GM23338 (cell line): ENCODE measurements at regions not wholly inside any gene's neighbourhood (a gene's known extent, or its start where the extent isn't known, plus 50 kb on each side); places are given as distances from the start of the nearest gene placed in this dataset.

Source experiments
- ATAC-seq: fragments of 200-7000 bp; cut with Tn5 transposase; 3 replicates; pipeline ENCODE4 v1.9.1; 2020
- DNase-seq: peaks from one replicate; pipeline ENCODE4 v3.0.0-alpha.2; 2015; ENCODE audit warnings: low spot score
- H2AFZ ChIP-seq: fragments of 200-600 bp; sonication (generic); 2 replicates; pipeline ENCODE4 v1.8.0; 2016; ENCODE audit warnings: antibody characterized with exemption, mild to moderate bottlenecking, moderate library complexity
- H3F3A ChIP-seq: fragments of 200-600 bp; sonication (generic); replicated peaks from 2 replicates; pipeline ENCODE4 v1.8.0; 2017; ENCODE audit warnings: antibody characterized with exemption, mixed run types, low read depth
- H3K27ac ChIP-seq: fragments of 200-600 bp; sonication (generic); 2 replicates; pipeline ENCODE4 v1.6.1; 2016; ENCODE audit warnings: low read depth
- H3K27me3 ChIP-seq: fragments of 200-600 bp; sonication (generic); 2 replicates; pipeline ENCODE4 v1.8.0; 2016; ENCODE audit warnings: mild to moderate bottlenecking, mixed run types, moderate library complexity; ENCODE audit not compliant: insufficient read depth
- H3K36me3 ChIP-seq: fragments of 200-600 bp; sonication (generic); 2 replicates; pipeline ENCODE4 v1.8.0; 2016; ENCODE audit warnings: mild to moderate bottlenecking; ENCODE audit not compliant: insufficient read depth
- H3K4me1 ChIP-seq: fragments of 200-600 bp; sonication (generic); 2 replicates; pipeline ENCODE4 v1.8.0; 2016; ENCODE audit warnings: mild to moderate bottlenecking, moderate library complexity; ENCODE audit not compliant: insufficient read depth
- H3K4me2 ChIP-seq: fragments of 200-600 bp; sonication (generic); 2 replicates; pipeline ENCODE4 v1.7.1; 2017; ENCODE audit warnings: mixed run types
- H3K4me3 ChIP-seq: fragments of 200-600 bp; sonication (generic); 2 replicates; pipeline ENCODE4 v1.6.1; 2016; ENCODE audit warnings: mixed run types
- H3K79me2 ChIP-seq: fragments of 200-600 bp; sonication (generic); replicated peaks from 2 replicates; pipeline ENCODE4 v1.8.0; 2017; ENCODE audit warnings: mild to moderate bottlenecking; ENCODE audit not compliant: insufficient read depth
- H3K9me2 ChIP-seq: fragments of 200-600 bp; sonication (generic); 2 replicates; pipeline ENCODE4 v1.8.0; 2017; ENCODE audit not compliant: insufficient read depth
- H4K20me1 ChIP-seq: fragments of 200-600 bp; sonication (generic); replicated peaks from 2 replicates; pipeline ENCODE4 v1.8.0; 2017; ENCODE audit warnings: mild to moderate bottlenecking; ENCODE audit not compliant: insufficient read depth
- H3K27ac Mint-ChIP-seq: 2 replicates; pipeline ENCODE4 v1.8.0; 2020; ENCODE audit warnings: inconsistent platforms, mild to moderate bottlenecking, moderate library complexity, mixed read lengths
- H3K27me3 Mint-ChIP-seq: 3 replicates; pipeline ENCODE4 v1.8.0; 2022; ENCODE audit warnings: low read depth, mild to moderate bottlenecking, moderate library complexity, mixed read lengths, inconsistent platforms; ENCODE audit not compliant: insufficient read depth, poor library complexity
- H3K36me3 Mint-ChIP-seq: 3 replicates; pipeline ENCODE4 v1.8.0; 2021; ENCODE audit warnings: low read depth, mild to moderate bottlenecking, inconsistent platforms, moderate library complexity, mixed read lengths
- H3K4me1 Mint-ChIP-seq: 3 replicates; pipeline ENCODE4 v1.8.0; 2020; ENCODE audit warnings: mild to moderate bottlenecking, inconsistent platforms, mixed read lengths
- H3K4me3 Mint-ChIP-seq: 3 replicates; pipeline ENCODE4 v1.8.0; 2021; ENCODE audit warnings: moderate library complexity, mild to moderate bottlenecking, inconsistent platforms, mixed read lengths
- H3K9me3 Mint-ChIP-seq: 3 replicates; pipeline ENCODE4 v1.8.0; 2020; ENCODE audit warnings: moderate library complexity, mild to moderate bottlenecking, inconsistent platforms, mixed read lengths
- ETS1 ChIP-seq: IDR thresholded peaks from 2 replicates; pipeline ENCODE4 v1.6.1; 2016; ENCODE audit warnings: antibody characterized with exemption
- EZH2 ChIP-seq: fragments of 200-600 bp; sonication (generic); IDR thresholded peaks from one replicate; pipeline ENCODE4 v1.8.0; 2017; ENCODE audit warnings: antibody characterized with exemption, mild to moderate bottlenecking, low read depth; ENCODE audit not compliant: unreplicated experiment
- JUNB ChIP-seq: IDR thresholded peaks from one replicate; pipeline ENCODE4 v1.6.1; 2016; ENCODE audit warnings: antibody characterized with exemption; ENCODE audit not compliant: unreplicated experiment
- NANOG ChIP-seq: IDR thresholded peaks from 2 replicates; pipeline ENCODE4 v1.6.1; 2016; ENCODE audit warnings: antibody characterized with exemption, borderline replicate concordance
- STAT1 ChIP-seq: IDR thresholded peaks from one replicate; pipeline ENCODE4 v1.6.1; 2016; ENCODE audit warnings: antibody characterized with exemption; ENCODE audit not compliant: unreplicated experiment
- ZNF331 ChIP-seq: fragments of 250-450 bp; sonication (Bioruptor Pico); IDR thresholded peaks from 2 replicates; pipeline ENCODE4 v1.5.0; 2020; ENCODE audit warnings: low read depth, mild to moderate bottlenecking, moderate library complexity
- ZNF462 ChIP-seq: fragments of 250-450 bp; sonication (Bioruptor Pico); IDR thresholded peaks from 2 replicates; pipeline ENCODE4 v1.5.0; 2020; ENCODE audit warnings: mild to moderate bottlenecking, moderate library complexity

GRCh38 chr9:134560654-134561053 lies 80.9 kb upstream of the COL5A1 start:
- no peak overlapping the region for H3K27ac Mint-ChIP-seq
- no peaks in the 10 kb centered on the region for H4K20me1 ChIP-seq
- H3K27me3 ChIP-seq: no peaks in the 10 kb centered on the region
- H2AFZ ChIP-seq: no peak overlapping the region
- 0 out of 2 replicates have a peak, but pooled peaks cover 8% of the 10 kb centered on the region for H3K9me2 ChIP-seq
- H3K27me3 Mint-ChIP-seq: peaks cover 5% of the 10 kb centered on the region
- no peaks in the 10 kb centered on the region for H3K36me3 ChIP-seq
- no peak overlapping the region for H3K4me2 ChIP-seq
- no peaks in the 10 kb centered on the region for H3F3A ChIP-seq
- H3K4me3 ChIP-seq: no peak overlapping the region
- no peak overlapping the region for H3K27ac ChIP-seq
- no peaks in the 10 kb centered on the region for H3K79me2 ChIP-seq
- no peak for TF ChIP-seq NANOG
- no peak for TF ChIP-seq JUNB
- TF ChIP-seq ZNF462 (CRISPR knock-in tag): no peak
- no peak for TF ChIP-seq ETS1
- no peak for TF ChIP-seq ZNF331 (CRISPR knock-in tag)
- no peak for TF ChIP-seq EZH2
- no peak for TF ChIP-seq STAT1
- H3K4me3 Mint-ChIP-seq: no peak overlapping the region
- H3K36me3 Mint-ChIP-seq: no peaks in the 10 kb centered on the region; the same call in 2 of the 3 replicates
- DNase-seq (no peak), ATAC-seq (no peak)
- H3K4me1 Mint-ChIP-seq: no peaks in the 10 kb centered on the region
- no peaks in the 10 kb centered on the region for H3K4me1 ChIP-seq
- H3K9me3 Mint-ChIP-seq: peaks cover 17% of the 10 kb centered on the region
